Dedifferentiated amniotic fluid mesenchymal stem cell (primary cell): ENCODE measurements at regions not wholly inside any gene's neighbourhood (a gene's known extent, or its start where the extent isn't known, plus 50 kb on each side); places are given as distances from the start of the nearest gene placed in this dataset.
"Not testable (repeated sequence)": the region's sequence is repeated elsewhere in the genome, so short reads cannot be mapped to it uniquely, and the experiment has no call there.

Source experiments
- DNase-seq: peaks from one replicate; pipeline ENCODE4 v3.0.0-alpha.2; 2016; ENCODE audit errors: extremely low spot score

- DNase-seq, result no peak
These were observed 248.7 kb upstream of the CXADR start for GRCh38 chr21:17264182-17264581.

- no peak for DNase-seq
These were observed 243.1 kb upstream of the CXADR start for GRCh38 chr21:17269760-17270159.

- peak; percentile 49 for DNase-seq
These were observed 242.6 kb upstream of the CXADR start for GRCh38 chr21:17270229-17270628.

- DNase-seq, result no peak
These were observed 233.2 kb upstream of the CXADR start for GRCh38 chr21:17279663-17280062.

GRCh38 chr21:17293016-17293562, 219.8 kb upstream of the CXADR start:
- not testable (repeated sequence) for DNase-seq

- DNase-seq, result no peak
These were observed 216.8 kb upstream of the CXADR start for GRCh38 chr21:17295997-17296396.

- DNase-seq, result not testable (repeated sequence)
These were observed 213.3 kb upstream of the CXADR start for GRCh38 chr21:17299576-17299975.

- DNase-seq, result not testable (repeated sequence)
These were observed 185.1 kb upstream of the CXADR start for GRCh38 chr21:17327715-17328114.

GRCh38 chr21:17334484-17334883, 178.4 kb upstream of the CXADR start:
- DNase-seq, result no peak

GRCh38 chr21:17340081-17340480, 172.8 kb upstream of the CXADR start:
- DNase-seq, result no peak

- DNase-seq, result no peak
These were observed 169.8 kb upstream of the CXADR start for GRCh38 chr21:17343055-17343454.

GRCh38 chr21:17348357-17348756, 164.5 kb upstream of the CXADR start:
- DNase-seq, result no peak

- DNase-seq, result no peak
These were observed 164.0 kb upstream of the CXADR start for GRCh38 chr21:17348849-17349248.

GRCh38 chr21:17351766-17352165, 161.1 kb upstream of the CXADR start:
- no peak for DNase-seq

GRCh38 chr21:17352996-17353655, 159.7 kb upstream of the CXADR start:
- no peak for DNase-seq

GRCh38 chr21:17359781-17360180, 153.1 kb upstream of the CXADR start:
- no peak for DNase-seq

- DNase-seq, result no peak
These were observed 144.0 kb upstream of the CXADR start for GRCh38 chr21:17368748-17369363.

GRCh38 chr21:17370263-17370662, 142.6 kb upstream of the CXADR start:
- DNase-seq, result no peak

GRCh38 chr21:17370916-17371315, 141.9 kb upstream of the CXADR start:
- no peak for DNase-seq

- DNase-seq, result peak; percentile 22
These were observed 141.4 kb upstream of the CXADR start for GRCh38 chr21:17371450-17371849.

- DNase-seq, result no peak
These were observed 140.6 kb upstream of the CXADR start for GRCh38 chr21:17372200-17372599.

GRCh38 chr21:17386498-17386897, 126.3 kb upstream of the CXADR start:
- no peak for DNase-seq

- DNase-seq, result peak; percentile 80
These were observed 125.7 kb upstream of the CXADR start for GRCh38 chr21:17387030-17387617.
